Breast epithelium (tissue), 4 donors: ENCODE measurements at regions not wholly inside any gene's neighbourhood (a gene's known extent, or its start where the extent isn't known, plus 50 kb on each side); places are given as distances from the start of the nearest gene placed in this dataset.

ENCODE experiments used
- DNase-seq, 2 donors: peaks; one replicate each; pipeline ENCODE4 v3.0.0-alpha.2; 2019; ENCODE audit warnings: low spot score in 2 of 2
- H3K27ac ChIP-seq, 2 donors: fragments of 200-600 bp; sonication (generic) in 1 of 2; one replicate each; pipeline ENCODE4 v1.5.1; 2016 to 2019; ENCODE audit warnings: mild to moderate bottlenecking in 1 of 2
- H3K27me3 ChIP-seq, 2 donors: fragments of 200-600 bp; sonication (generic) in 1 of 2; one replicate each; pipeline versions ENCODE4 v1.5.1 to v1.6.0; 2017 to 2019; ENCODE audit warnings: control low read depth in 1 of 2, mild to moderate bottlenecking in 1 of 2
- H3K36me3 ChIP-seq: fragments of 200-600 bp; one replicate; pipeline ENCODE4 v1.5.1; 2019
- H3K4me1 ChIP-seq, 2 donors: fragments of 200-600 bp; sonication (generic); one replicate each; pipeline ENCODE4 v1.5.1; 2016 to 2019; ENCODE audit warnings: control low read depth in 1 of 2
- H3K4me3 ChIP-seq, 3 donors: fragments of 200-600 bp; sonication (generic); 1 replicate in 2 of 3; 2 replicates in 1 of 3; pipeline ENCODE4 v1.5.1; 2016 to 2019; ENCODE audit warnings: mild to moderate bottlenecking in 3 of 3, moderate library complexity in 2 of 3
- H3K9me3 ChIP-seq, 2 donors: fragments of 200-600 bp; sonication (generic) in 1 of 2; one replicate each; pipeline ENCODE4 v1.5.1; 2016 to 2019; ENCODE audit warnings: control low read depth in 1 of 2
- CTCF ChIP-seq, 3 donors: fragments of 450-650 bp; IDR thresholded peaks; one replicate each; pipeline ENCODE4 v1.5.1; 2016 to 2017; ENCODE audit warnings: antibody characterized with exemption in 3 of 3, mild to moderate bottlenecking in 3 of 3, moderate library complexity in 3 of 3
- POLR2A ChIP-seq: fragments of 450-650 bp; IDR thresholded peaks from one replicate; pipeline ENCODE4 v1.6.1; 2016; ENCODE audit warnings: antibody characterized with exemption, mild to moderate bottlenecking, moderate library complexity
- POLR2AphosphoS5 ChIP-seq, 3 donors: sonication (generic); formaldehyde crosslinking; IDR thresholded peaks; one replicate each; pipeline ENCODE4 v1.6.1; 2017; ENCODE audit warnings: antibody characterized with exemption in 3 of 3
- intact Hi-C: fragments of 100-400 bp; cut with DNase I; formaldehyde crosslinking; loops from one replicate; pipeline ENCODE4 v1.15.1; 2023; ENCODE audit warnings: low total_unique reads

DNA sequence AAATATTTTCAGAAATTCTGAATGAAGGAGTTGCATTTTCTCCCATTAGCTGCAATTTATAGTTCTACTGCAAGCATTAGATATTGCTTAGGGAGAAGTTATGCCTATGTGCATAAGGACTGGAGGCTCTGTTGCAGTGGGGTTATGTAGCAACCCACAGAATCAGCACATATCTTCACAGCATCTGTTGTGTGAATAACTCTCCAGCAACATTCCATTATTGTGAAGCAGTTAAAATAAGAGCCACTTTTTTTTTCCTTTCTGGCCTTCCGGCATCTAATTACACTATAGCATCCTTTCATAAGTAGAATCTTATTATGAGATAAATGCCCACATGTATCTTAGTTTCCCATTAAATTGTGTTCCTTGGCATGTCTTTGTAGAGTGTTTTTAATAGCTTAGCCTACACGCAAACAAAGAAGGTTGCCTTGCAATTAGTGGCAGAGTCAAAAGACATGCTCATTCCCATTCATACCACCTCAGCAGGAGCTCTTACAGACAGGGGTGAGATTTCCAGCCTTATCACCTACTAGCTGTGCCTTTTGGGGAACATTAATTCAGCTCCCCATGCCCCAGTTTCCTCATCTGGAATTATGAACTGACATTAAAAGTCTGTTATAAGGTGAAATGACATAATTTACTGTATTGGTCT, 596.0 kb upstream of the GOT2 start:
- intact Hi-C loops: no loop called here

DNA sequence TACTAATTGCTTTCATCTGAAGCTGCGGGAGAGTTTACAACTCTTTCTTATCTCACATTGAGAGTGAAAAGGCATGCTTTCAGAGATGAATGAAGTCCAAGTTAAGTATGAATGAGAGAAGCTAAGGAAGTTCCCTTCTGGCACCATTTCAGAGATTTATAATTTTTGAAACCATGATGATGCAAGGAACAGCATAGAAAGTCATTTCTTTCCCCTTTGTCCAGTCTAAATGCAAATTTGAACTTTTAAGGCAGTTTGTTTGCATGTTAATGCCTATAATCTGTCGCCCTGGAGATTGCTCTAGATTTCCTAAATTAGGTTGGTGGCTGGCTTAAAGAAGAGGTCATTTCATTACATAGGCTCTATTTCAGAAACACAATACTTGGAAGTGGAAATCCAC, 594.8 kb upstream of the GOT2 start:
- Histone ChIP-seq H3K36me3 (no peaks in the 10 kb centered on the region), H3K27ac (no peak overlapping the region), H3K27me3 (no peaks in the 10 kb centered on the region), H3K9me3 (no peaks in the 10 kb centered on the region), H3K4me1 (no peaks in the 10 kb centered on the region), H3K4me3 (no peak overlapping the region)
- intact Hi-C loops: no loop called here
- no peak for DNase-seq
- TF ChIP-seq POLR2A (no peak), POLR2AphosphoS5 (IDR thresholded peaks at IDR 0.05) (no peak), CTCF (IDR thresholded peaks at IDR 0.05) (no peak)

More for the DNA sequence above, 596.0 kb upstream of the GOT2 start:
- Histone ChIP-seq H3K4me1 (no peaks in the 10 kb centered on the region), H3K36me3 (no peaks in the 10 kb centered on the region), H3K27ac (no peak overlapping the region), H3K27me3 (no peaks in the 10 kb centered on the region), H3K4me3 (no peak overlapping the region), H3K9me3 (no peaks in the 10 kb centered on the region)
- no peak for DNase-seq
- no peak for TF ChIP-seq CTCF (IDR thresholded peaks at IDR 0.05)
- TF ChIP-seq POLR2A: no peak
- no peak for TF ChIP-seq POLR2AphosphoS5 (IDR thresholded peaks at IDR 0.05)

GRCh38 chr16:59327894-59328293, 593.8 kb upstream of the GOT2 start:
- no peak overlapping the region for H3K27ac ChIP-seq
- no peak for TF ChIP-seq POLR2AphosphoS5 (IDR thresholded peaks at IDR 0.05)
- no peak for TF ChIP-seq POLR2A
- no peak overlapping the region for H3K4me3 ChIP-seq
- no peaks in the 10 kb centered on the region for H3K27me3 ChIP-seq
- DNase-seq: no peak
- no peaks in the 10 kb centered on the region for H3K9me3 ChIP-seq
- intact Hi-C loops: no loop called here
- no peaks in the 10 kb centered on the region for H3K4me1 ChIP-seq
- H3K36me3 ChIP-seq: no peaks in the 10 kb centered on the region

DNA sequence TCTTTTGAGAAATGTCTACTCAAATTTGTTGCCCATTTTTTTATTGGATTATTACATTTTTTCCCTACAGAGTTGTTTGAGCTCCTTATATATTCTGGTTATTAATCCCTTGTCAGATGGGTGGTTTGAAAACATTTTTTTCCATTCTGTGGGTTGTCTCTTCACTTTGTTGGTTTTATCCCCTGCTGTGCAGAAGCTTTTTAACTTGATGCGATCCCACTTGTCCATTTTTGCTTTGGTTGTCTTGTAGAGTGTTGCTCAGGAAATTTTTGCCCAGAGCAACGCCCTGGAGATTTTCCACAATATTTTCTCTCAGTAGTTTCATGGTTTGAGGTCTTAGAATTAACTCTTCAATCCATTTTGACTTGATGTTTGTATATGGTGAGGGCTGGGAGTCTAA, 592.8 kb upstream of the GOT2 start:
- Histone ChIP-seq H3K36me3 (no peaks in the 10 kb centered on the region), H3K9me3 (no peaks in the 10 kb centered on the region), H3K27ac (no peak overlapping the region), H3K4me3 (no peak overlapping the region), H3K4me1 (no peaks in the 10 kb centered on the region), H3K27me3 (no peaks in the 10 kb centered on the region)
- no peak for DNase-seq
- no peak for TF ChIP-seq POLR2AphosphoS5 (IDR thresholded peaks at IDR 0.05)
- TF ChIP-seq CTCF (IDR thresholded peaks at IDR 0.05): no peak
- no peak for TF ChIP-seq POLR2A
- intact Hi-C loops: no loop called here

DNA sequence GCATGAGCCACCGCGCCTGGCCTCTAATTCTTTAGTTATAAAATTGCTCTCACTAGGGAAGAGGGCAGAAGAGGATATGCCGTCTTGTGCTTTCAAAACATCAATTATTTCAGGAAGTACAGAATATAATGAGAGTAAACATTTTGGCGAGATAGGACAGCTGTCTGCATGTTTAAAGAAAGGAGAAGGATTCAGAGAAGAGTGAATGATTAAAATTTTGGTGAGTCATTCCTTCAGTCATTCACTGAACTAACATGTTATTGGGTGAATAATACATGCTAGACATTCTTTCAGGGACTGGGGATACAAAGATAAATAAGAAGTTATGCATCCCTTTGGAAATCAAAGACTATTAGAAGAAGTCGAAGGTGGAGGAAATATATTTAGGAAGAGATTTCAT, 590.3 kb upstream of the GOT2 start:
- H3K4me3 ChIP-seq: no peak overlapping the region
- no peaks in the 10 kb centered on the region for H3K4me1 ChIP-seq
- H3K27ac ChIP-seq: no peak overlapping the region
- intact Hi-C loops: no loop called here
- no peaks in the 10 kb centered on the region for H3K9me3 ChIP-seq
- no peak for DNase-seq
- H3K27me3 ChIP-seq: no peaks in the 10 kb centered on the region
- no peaks in the 10 kb centered on the region for H3K36me3 ChIP-seq
- TF ChIP-seq CTCF (IDR thresholded peaks at IDR 0.05) (no peak), POLR2A (no peak), POLR2AphosphoS5 (IDR thresholded peaks at IDR 0.05) (no peak)

- intact Hi-C loops: no loop called here
- no peak for DNase-seq
- no peaks in the 10 kb centered on the region for H3K9me3 ChIP-seq
- no peaks in the 10 kb centered on the region for H3K36me3 ChIP-seq
- TF ChIP-seq POLR2AphosphoS5 (IDR thresholded peaks at IDR 0.05) (no peak), POLR2A (no peak), CTCF (IDR thresholded peaks at IDR 0.05) (no peak)
- H3K4me3 ChIP-seq: no peak overlapping the region
- H3K4me1 ChIP-seq: no peaks in the 10 kb centered on the region
- no peaks in the 10 kb centered on the region for H3K27me3 ChIP-seq
- no peak overlapping the region for H3K27ac ChIP-seq
These were observed 586.5 kb upstream of the GOT2 start for GRCh38 chr16:59320657-59321056.
